ENCODE measurements at regions not wholly inside any gene's neighbourhood (a gene's known extent, or its start where the extent isn't known, plus 50 kb on each side); places are given as distances from the start of the nearest gene placed in this dataset.

DNA sequence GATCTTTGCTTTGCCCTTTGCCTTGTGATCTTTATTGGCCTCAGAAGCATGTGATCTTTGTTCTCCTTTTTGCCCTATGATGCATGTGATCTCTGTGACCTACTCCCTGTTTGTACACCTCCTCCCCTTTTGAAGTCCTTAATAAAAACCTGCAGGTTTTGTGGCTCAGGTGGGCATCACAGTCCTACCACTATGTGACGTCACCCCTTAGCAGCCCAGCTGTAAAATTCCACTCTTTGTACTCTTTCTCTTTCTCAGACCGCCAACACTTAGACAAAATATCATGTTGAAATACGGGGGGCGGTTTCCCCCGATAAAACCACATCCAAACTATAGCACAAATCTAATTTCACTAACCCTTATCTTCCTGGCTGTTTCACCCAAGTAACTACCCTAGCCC lies 76.7 kb upstream of the RAPGEF4 start:
- H3K27ac Mint-ChIP-seq, result no peak overlapping the region

DNA sequence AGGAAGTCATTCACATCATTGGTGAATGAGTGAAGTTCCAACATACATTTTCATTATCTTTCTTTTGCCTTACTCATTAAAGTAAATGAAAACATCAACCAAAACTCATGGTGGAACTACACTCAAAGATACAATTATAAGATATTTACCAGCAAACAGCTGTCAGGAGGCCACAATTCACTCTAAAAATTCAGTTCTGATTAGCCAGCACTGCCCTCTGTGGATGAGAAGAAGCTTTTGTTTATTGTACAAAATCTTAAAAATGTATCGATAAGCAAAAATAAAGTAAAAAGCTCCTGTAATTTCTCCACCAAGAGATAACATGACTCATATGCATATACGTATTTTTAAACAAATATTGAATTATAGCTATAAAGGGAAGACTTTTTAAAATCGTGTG lies 73.5 kb upstream of the RAPGEF4 start:
- Mint-ChIP-seq H3K4me3 (no peak overlapping the region), H3K27ac (no peak overlapping the region), H3K9me3 (peaks cover 16% of the 10 kb centered on the region), H3K36me3 (no peaks in the 10 kb centered on the region), H3K4me1 (no peaks in the 10 kb centered on the region)
- DNase-seq (ENCODE audit: low spot score in 2 of 2) (no peak), ATAC-seq (no peak)

More for the DNA sequence above, 76.7 kb upstream of the RAPGEF4 start:
- Mint-ChIP-seq H3K4me3 (no peak overlapping the region), H3K36me3 (no peaks in the 10 kb centered on the region), H3K9me3 (peaks cover 9% of the 10 kb centered on the region), H3K4me1 (no peaks in the 10 kb centered on the region)
- ATAC-seq (no peak), DNase-seq (ENCODE audit: low spot score in 2 of 2) (no peak)

DNA sequence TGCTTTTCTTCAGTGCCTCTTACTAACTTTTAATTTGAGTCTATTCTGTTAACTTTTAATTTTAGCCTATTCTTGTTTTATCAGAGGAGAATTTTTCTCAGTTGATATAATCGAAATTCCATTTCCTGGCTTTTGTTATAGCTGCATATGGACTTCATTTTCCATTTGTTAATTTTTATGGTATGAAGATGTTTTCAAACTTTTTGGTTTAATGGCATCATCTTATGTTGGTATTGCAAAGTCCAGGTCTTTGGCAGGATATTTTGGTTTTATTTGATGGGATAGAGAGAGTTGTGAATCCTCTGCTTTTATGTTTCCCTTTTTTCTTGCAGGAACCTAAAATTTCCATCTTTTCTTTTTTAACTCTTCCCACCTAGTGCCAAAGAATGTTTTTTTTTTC lies 70.9 kb upstream of the RAPGEF4 start:
- no peak for DNase-seq (ENCODE audit: low spot score in 2 of 2)
- no peaks in the 10 kb centered on the region for H3K36me3 Mint-ChIP-seq
- ATAC-seq, result no peak
- H3K27ac Mint-ChIP-seq, result no peak overlapping the region
- H3K4me3 Mint-ChIP-seq, result no peak overlapping the region
- no peaks in the 10 kb centered on the region for H3K4me1 Mint-ChIP-seq
- peaks cover 8% of the 10 kb centered on the region for H3K9me3 Mint-ChIP-seq

DNA sequence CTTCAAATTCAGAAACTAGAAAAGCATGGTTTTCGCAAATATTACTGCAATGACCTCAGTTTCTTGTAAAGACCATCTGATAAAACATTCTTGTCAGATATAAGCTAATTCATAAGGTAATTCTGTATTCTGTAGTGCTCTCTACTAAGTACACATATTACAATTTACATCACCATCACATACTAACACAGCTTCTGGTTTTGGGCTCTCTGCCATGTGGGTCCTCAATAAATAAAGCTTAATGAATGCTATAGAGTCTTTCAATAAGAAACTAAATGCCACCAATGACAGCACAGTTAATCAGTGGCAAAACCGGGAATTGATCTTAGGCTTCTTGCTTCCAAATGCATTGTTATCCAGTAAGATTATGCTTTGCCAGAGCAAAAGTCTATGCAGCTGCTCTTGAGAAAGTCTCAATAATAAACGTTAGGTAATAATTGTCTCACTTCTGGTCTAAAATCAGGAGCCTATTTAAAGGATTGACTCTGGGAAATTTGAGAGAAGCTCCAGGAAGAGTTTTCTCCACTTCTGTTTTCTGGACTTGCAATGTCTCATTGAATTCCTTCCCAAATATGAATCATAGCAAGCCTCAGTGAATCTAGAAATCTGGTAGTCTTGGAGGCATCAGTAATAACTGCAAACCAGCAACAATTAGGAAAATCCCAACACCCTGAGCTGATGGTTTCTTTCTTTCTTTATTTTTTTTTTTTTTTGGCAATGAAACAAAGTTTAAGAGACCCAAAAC lies 67.9 kb upstream of the RAPGEF4 start:
- Mint-ChIP-seq H3K27ac (no peak overlapping the region), H3K4me3 (no peak overlapping the region), H3K4me1 (no peaks in the 10 kb centered on the region), H3K36me3 (no peaks in the 10 kb centered on the region), H3K9me3 (peaks cover 6% of the 10 kb centered on the region)
- no peak for ATAC-seq
- DNase-seq (ENCODE audit: low spot score in 2 of 2), result no peak

DNA sequence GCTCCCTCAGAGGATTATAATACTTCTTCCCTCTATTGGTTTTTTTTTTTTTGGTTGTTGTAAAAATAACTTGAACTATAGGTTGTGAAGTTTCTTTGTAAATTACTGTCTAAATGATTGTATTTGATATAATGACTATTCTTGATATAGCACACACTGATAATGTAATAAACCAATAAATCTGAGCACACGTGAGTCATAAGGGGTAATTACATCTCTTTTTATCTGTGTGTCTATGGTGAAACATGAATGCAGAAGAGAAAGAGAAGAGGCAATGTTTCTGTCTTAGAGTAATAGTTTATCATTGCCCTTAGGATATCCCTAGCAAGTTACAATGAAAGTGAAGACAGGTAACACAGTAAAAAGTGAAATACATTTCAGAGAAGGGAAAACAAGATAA lies 64.1 kb upstream of the RAPGEF4 start:
- DNase-seq (ENCODE audit: low spot score in 2 of 2) (no peak), ATAC-seq (no peak)
- H3K36me3 Mint-ChIP-seq, result no peaks in the 10 kb centered on the region
- no peaks in the 10 kb centered on the region for H3K4me1 Mint-ChIP-seq
- no peak overlapping the region for H3K4me3 Mint-ChIP-seq
- peaks cover 5% of the 10 kb centered on the region for H3K9me3 Mint-ChIP-seq
- H3K27ac Mint-ChIP-seq, result no peak overlapping the region

DNA sequence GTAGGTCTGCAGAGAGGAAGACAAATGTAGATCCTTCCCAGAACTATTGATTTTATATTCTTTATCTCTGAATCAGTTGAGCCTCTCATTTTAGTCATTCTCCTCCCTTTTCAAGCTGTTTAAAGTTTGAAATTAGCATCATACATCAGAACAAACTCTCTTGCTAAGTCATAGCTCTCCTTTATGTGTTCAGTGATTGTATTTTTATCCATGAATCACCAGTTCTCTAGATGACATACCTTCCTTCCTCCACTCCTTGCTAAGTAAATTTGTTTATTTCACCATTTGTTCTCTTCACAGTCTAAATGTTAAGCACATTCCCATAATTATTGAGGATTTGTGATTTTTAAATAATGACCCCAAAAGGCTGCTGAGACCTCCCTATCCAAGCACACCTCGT lies 63.5 kb upstream of the RAPGEF4 start:
- Mint-ChIP-seq H3K27ac (no peak overlapping the region), H3K9me3 (peaks cover 3% of the 10 kb centered on the region), H3K4me3 (no peak overlapping the region), H3K36me3 (no peaks in the 10 kb centered on the region), H3K4me1 (no peaks in the 10 kb centered on the region)
- DNase-seq (ENCODE audit: low spot score in 2 of 2) (no peak), ATAC-seq (peak; percentile 65)

DNA sequence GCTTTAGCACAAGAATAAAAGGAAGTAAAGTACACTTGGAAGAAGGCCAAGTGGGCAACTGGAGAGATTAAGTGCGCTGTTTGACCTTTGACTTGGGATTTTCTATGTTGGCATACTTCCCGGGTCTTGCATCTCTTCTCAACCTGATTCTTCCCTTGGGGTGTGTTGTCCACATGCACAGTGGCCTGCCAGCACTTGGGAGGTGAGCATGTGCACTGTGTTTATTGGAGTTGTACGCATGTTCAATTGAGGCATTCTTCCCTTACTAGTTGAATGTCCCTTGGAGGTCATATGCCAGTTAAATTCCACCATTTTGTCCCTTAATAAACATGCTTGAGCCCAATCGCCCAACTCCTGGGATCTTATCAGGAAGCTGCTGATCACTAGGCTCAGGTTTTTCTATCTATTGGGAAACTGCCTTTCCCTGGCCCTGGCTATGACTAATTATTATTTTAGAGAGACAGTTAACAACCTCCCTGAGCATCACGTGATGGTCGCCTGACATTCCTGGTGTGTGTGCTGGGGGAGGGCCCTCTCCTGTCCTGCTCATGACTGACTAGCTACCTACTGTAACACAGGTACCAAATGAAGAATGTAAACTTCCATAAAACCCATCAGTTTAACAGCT lies 62.5 kb upstream of the RAPGEF4 start:
- Mint-ChIP-seq H3K4me3 (no peak overlapping the region), H3K36me3 (no peaks in the 10 kb centered on the region), H3K4me1 (no peaks in the 10 kb centered on the region), H3K27ac (no peak overlapping the region), H3K9me3 (peaks cover 3% of the 10 kb centered on the region)
- DNase-seq (ENCODE audit: low spot score in 2 of 2) (no peak), ATAC-seq (no peak)

DNA sequence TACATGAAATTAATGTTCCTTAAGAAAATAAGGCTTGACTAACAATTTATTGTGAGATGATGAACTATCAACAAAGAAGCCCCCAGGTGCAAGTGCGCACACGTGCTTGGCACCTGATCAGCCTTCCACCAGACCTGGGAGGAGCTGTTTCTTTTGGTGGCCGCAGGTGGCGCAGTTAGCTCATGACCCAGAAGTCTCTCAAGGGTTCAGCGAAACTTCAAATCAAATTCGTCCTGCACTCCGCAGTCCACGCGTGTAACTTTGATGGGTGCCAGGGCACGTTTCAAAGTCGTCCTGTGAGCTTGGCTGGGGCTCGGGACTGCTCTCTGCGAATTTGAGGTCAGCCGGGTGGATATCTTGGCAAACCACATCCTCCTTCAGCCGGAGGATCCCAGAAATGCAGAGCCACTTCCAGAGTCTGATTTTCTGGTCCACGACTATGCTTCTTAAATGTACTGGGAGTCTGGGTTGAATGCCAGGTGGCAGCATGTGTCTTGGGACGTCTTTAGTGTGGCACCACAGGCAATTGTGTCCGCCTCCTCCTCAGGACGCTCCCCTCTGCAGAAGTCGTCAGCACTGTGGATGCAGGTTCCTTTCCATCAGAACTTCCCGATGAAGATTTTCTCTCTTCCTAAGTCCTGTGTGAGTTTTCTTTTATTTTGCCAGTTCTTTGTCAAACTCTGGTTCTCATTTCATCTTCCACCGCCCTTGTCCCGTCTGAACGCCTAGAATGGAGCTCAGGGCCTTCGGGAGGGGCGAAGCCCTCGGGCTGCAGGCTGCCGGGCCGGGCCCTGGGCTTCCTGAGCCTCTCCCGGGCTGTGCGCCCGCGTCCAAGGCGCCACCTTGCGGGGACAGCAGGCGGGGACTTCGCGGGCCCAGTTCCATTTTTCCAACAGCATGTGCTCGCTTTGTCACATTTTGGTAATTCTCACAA lies 61.3 kb upstream of the RAPGEF4 start:
- peaks cover 3% of the 10 kb centered on the region for H3K9me3 Mint-ChIP-seq
- DNase-seq (ENCODE audit: low spot score in 2 of 2) (peak in 1 of 2 donors; percentile 52), ATAC-seq (peak; percentile 60)
- H3K27ac Mint-ChIP-seq, result no peak overlapping the region
- H3K36me3 Mint-ChIP-seq, result no peaks in the 10 kb centered on the region
- peak overlapping the region; percentile 8 for H3K4me3 Mint-ChIP-seq
- H3K4me1 Mint-ChIP-seq, result no peaks in the 10 kb centered on the region

DNA sequence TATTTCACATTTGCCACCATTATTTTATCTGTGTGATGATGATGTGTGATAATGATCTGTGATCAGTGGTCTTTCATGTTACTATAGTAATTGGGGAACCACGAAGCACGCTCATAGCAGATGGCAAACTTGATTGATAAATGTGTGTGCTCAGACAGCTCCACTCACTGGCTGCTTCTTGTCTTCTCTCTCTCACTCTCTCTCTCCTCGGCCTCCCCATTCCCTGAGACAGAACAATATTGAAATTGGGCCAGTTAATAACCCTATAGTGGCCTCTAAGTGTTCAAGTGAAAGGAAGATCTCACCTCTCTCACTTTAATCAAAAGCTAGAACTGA lies 60.7 kb upstream of the RAPGEF4 start:
- Mint-ChIP-seq H3K4me3 (peak overlapping the region; percentile 8), H3K27ac (no peak overlapping the region), H3K4me1 (no peaks in the 10 kb centered on the region), H3K9me3 (peaks cover 3% of the 10 kb centered on the region), H3K36me3 (no peaks in the 10 kb centered on the region)
- ATAC-seq, result no peak
- no peak for DNase-seq (ENCODE audit: low spot score in 2 of 2)

DNA sequence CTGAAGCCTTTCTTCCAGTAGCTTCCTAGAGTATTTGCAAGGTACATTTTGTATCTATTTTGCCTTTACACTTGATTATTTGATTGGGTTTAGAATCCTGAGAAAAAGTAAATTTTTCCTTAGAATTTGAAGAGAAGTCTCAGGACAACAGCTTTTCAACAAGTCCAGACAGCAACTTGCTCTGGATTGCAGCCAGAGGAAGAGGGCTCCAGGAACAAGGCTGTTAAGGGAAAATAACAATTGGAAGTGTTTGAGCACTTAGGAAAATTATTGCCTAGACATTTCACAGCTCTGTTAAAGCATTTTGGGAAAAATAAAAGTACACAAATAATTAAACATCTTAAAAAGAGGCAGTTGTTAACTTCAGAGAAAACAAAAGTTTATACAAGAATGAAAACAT lies 58.3 kb upstream of the RAPGEF4 start:
- Mint-ChIP-seq H3K27ac (no peak overlapping the region), H3K4me3 (no peak overlapping the region), H3K36me3 (no peaks in the 10 kb centered on the region), H3K4me1 (no peaks in the 10 kb centered on the region), H3K9me3 (peaks cover 3% of the 10 kb centered on the region)
- no peak for ATAC-seq
- no peak for DNase-seq (ENCODE audit: low spot score in 2 of 2)

DNA sequence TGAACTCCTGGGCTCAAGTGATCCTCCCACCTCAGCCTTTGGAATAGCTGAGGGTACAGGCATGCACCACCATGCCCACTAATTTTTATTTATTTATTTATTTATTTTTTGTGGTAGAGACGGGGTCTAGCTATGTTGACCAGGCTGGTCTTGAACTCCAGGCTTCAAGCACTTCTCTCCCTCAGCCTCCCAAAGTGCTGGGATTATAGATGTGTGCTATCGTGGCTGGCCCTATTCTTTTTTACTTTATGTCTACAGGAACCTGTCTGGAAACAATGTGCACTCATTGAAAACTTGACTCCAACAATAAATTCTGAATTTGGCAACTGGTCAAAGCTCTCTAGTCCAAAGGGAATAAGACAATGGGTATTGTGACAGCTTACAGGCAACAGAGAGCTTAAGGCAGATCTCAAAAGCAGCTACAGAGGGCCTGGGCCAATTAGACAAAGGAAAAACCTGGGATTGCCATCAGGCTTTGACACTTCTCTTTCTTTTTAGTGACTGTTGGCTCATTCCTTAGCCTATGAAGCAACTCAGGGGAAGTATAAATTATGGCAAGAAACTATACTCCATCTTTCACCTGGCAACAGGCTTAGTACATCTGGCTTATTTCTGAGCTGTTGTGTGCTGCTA lies 55.1 kb upstream of the RAPGEF4 start:
- peaks cover 9% of the 10 kb centered on the region for H3K9me3 Mint-ChIP-seq
- H3K4me1 Mint-ChIP-seq, result no peaks in the 10 kb centered on the region
- H3K27ac Mint-ChIP-seq, result no peak overlapping the region
- no peak for ATAC-seq
- no peak overlapping the region for H3K4me3 Mint-ChIP-seq
- DNase-seq (ENCODE audit: low spot score in 2 of 2), result no peak
- H3K36me3 Mint-ChIP-seq, result no peaks in the 10 kb centered on the region

DNA sequence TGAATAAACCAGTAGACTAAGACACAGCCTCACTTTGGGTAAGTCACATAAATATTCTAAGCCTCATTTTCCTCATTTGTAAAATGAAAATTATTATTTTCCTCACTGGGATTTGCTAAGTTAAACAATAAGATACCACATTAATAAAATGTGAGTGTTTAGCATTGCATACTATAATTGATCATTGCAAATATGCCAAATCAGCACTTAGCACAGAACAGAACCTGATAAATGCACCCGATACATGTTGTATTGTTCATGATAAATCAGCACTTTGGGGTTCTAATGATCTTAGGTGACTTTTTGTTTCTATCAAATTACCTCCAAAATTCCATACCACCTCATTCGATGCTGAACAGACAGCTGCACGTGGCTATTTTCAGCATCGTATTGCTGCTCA lies 50.2 kb upstream of the RAPGEF4 start:
- no peak overlapping the region for H3K4me3 Mint-ChIP-seq
- DNase-seq (ENCODE audit: low spot score in 2 of 2) (no peak), ATAC-seq (no peak)
- no peaks in the 10 kb centered on the region for H3K36me3 Mint-ChIP-seq
- H3K4me1 Mint-ChIP-seq, result no peaks in the 10 kb centered on the region
- H3K9me3 Mint-ChIP-seq, result peaks cover 14% of the 10 kb centered on the region
- H3K27ac Mint-ChIP-seq, result no peak overlapping the region
